GM12878 (cell line): ENCODE measurements at regions not wholly inside any gene's neighbourhood (a gene's known extent, or its start where the extent isn't known, plus 50 kb on each side); places are given as distances from the start of the nearest gene placed in this dataset.

ENCODE experiments used
- ATAC-seq: fragments of 200-7000 bp; cut with Tn5 transposase; 3 replicates; pipeline ENCODE4 v1.9.1; 2020; ENCODE audit warnings: mild to moderate bottlenecking, moderate library complexity
- BruUV-seq: library from RNA; stranded (reverse); fragments of 400-500 nt; replicated peaks from 2 replicates; lab custom pipeline; 2021; lab: Mats Ljungman, UMichigan
- CTCF ChIA-PET: fragments of 300-600 bp; sonication (Branson Sonifier 250); formaldehyde crosslinking; extraction: SDS; loops from one replicate; lab custom pipeline; 2021; ENCODE audit warnings: inconsistent platforms; lab: Yijun Ruan, JAX
- POLR2A ChIA-PET: fragments of 350-600 bp; formaldehyde crosslinking; extraction: SDS; loops from one replicate; lab custom pipeline; 2021; ENCODE audit warnings: inconsistent platforms; lab: Charles Lee
- RAD21 ChIA-PET: fragments of 300-600 bp; sonication (Branson Sonifier 250); formaldehyde crosslinking; loops from one replicate; lab custom pipeline; 2023; ENCODE audit warnings: antibody characterized with exemption; ENCODE audit not compliant: unreplicated experiment; lab: Charles Lee
- SMC1A ChIA-PET: fragments of 300-600 bp; sonication (Branson Sonifier 250); formaldehyde crosslinking; loops from one replicate; lab custom pipeline; 2023; ENCODE audit not compliant: unreplicated experiment, uncharacterized antibody; lab: Charles Lee
- DNase-seq: peaks from one replicate; pipeline ENCODE4 v3.0.0-alpha.2; 2011; ENCODE audit warnings: low read depth, low spot score
- FAIRE-seq: peaks from 3 replicates; lab custom pipeline; 2011; peaks lifted over from hg19 to GRCh38; lab: Jason Lieb, UNC
- H2AFZ ChIP-seq: 2 replicates; pipeline ENCODE4 v1.6.0; 2011; ENCODE audit warnings: low read depth, low read length, control low read depth; ENCODE audit not compliant: control insufficient read depth
- H3K27ac ChIP-seq: 2 replicates; pipeline ENCODE4 v1.5.1; 2011; ENCODE audit warnings: control low read depth; ENCODE audit not compliant: control insufficient read depth, insufficient read depth
- H3K27me3 ChIP-seq, 2 experiments: replicated peaks in 1 of 2; 2 replicates each; pipeline versions ENCODE4 v1.6.0 to v1.6.1; 2011; ENCODE audit warnings: low read length in 1 of 2; ENCODE audit not compliant: control insufficient read depth in 2 of 2, insufficient read depth in 2 of 2
- H3K36me3 ChIP-seq, 2 experiments: 2 replicates each; pipeline ENCODE4 v1.5.1; 2011; ENCODE audit warnings: low read length in 1 of 2; ENCODE audit not compliant: control insufficient read depth in 2 of 2, insufficient read depth in 2 of 2
- H3K4me1 ChIP-seq: 2 replicates; pipeline ENCODE4 v1.6.1; 2011; ENCODE audit warnings: mild to moderate bottlenecking, low read length, moderate library complexity, mixed read lengths; ENCODE audit not compliant: control insufficient read depth, insufficient read depth
- H3K4me2 ChIP-seq: 2 replicates; pipeline ENCODE4 v1.6.0; 2011; ENCODE audit warnings: control low read depth; ENCODE audit not compliant: control insufficient read depth, insufficient read depth
- H3K4me3 ChIP-seq: fragments of 200-600 bp; sonication (generic); 2 replicates; pipeline ENCODE4 v1.5.1; 2016
- H3K79me2 ChIP-seq: 2 replicates; pipeline ENCODE4 v1.6.0; 2011; ENCODE audit warnings: low read length; ENCODE audit not compliant: control insufficient read depth, insufficient read depth
- H3K9ac ChIP-seq: 2 replicates; pipeline ENCODE4 v1.8.0; 2011; ENCODE audit warnings: low read length, control low read depth, mixed read lengths; ENCODE audit not compliant: control insufficient read depth, insufficient read depth
- H3K9me3 ChIP-seq: replicated peaks from 3 replicates; pipeline ENCODE4 v1.5.1; 2011; ENCODE audit warnings: mild to moderate bottlenecking, low read length; ENCODE audit not compliant: control insufficient read depth, insufficient read depth
- H4K20me1 ChIP-seq: 2 replicates; pipeline ENCODE4 v1.6.0; 2011; ENCODE audit not compliant: control insufficient read depth, insufficient read depth
- CBFB ChIP-seq: IDR thresholded peaks from 2 replicates; pipeline ENCODE4 v1.6.1; 2016; ENCODE audit warnings: antibody characterized with exemption, low read depth
- CBX5 ChIP-seq: sonication (generic); IDR thresholded peaks from 2 replicates; pipeline ENCODE4 v1.6.1; 2016; ENCODE audit warnings: low read depth, moderate library complexity, mild to moderate bottlenecking, inconsistent platforms
- CHD4 ChIP-seq: fragments of 200-600 bp; sonication (generic); IDR thresholded peaks from 2 replicates; pipeline ENCODE4 v1.6.1; 2016; ENCODE audit warnings: mild to moderate bottlenecking
- EZH2 ChIP-seq: IDR thresholded peaks from 2 replicates; pipeline ENCODE4 v1.6.1; 2012; ENCODE audit warnings: low read depth, mild to moderate bottlenecking, control low read depth, inconsistent platforms, low read length, borderline replicate concordance; ENCODE audit not compliant: control insufficient read depth
- HCFC1 ChIP-seq: fragments of 150-350 bp; IDR thresholded peaks from 2 replicates; pipeline ENCODE4 v1.6.1; 2014; ENCODE audit warnings: low read length
- MYC ChIP-seq: IDR thresholded peaks from 2 replicates; pipeline ENCODE4 v1.6.1; 2011; ENCODE audit warnings: mild to moderate bottlenecking, low read length, moderate library complexity, inconsistent platforms; ENCODE audit not compliant: insufficient read depth, insufficient replicate concordance, insufficient read length, severe bottlenecking
- NR2C1 ChIP-seq: fragments of 450-650 bp; IDR thresholded peaks from 2 replicates; pipeline ENCODE4 v1.6.1; 2017; ENCODE audit warnings: antibody characterized with exemption, mild to moderate bottlenecking, moderate library complexity
- PML ChIP-seq: IDR thresholded peaks from 2 replicates; pipeline ENCODE4 v1.6.1; 2012; ENCODE audit warnings: low read length, inconsistent platforms
- RBBP5 ChIP-seq: fragments of 200-600 bp; sonication (generic); conservative IDR thresholded peaks from 2 replicates; pipeline ENCODE4 v1.6.1; 2016
- SRF ChIP-seq, 2 experiments: IDR thresholded peaks; 2 replicates each; pipeline ENCODE4 v1.6.1; 2011; ENCODE audit warnings: low read depth in 2 of 2, low read length in 2 of 2, mild to moderate bottlenecking in 1 of 2, moderate library complexity in 1 of 2
- WGBS: methylation state at CpG from one replicate; pipeline ENCODE4 v1.1.6; 2016; ENCODE audit warnings: low lambda C conversion rate; ENCODE audit not compliant: insufficient replicate concordance, insufficient coverage; ENCODE audit errors: missing lambda C conversion rate; 5-methylcytosine and 5-hydroxymethylcytosine counted together
- in situ Hi-C: fragments of 300-500 bp; cut with MboI; formaldehyde crosslinking; loops from 9 replicates; pipeline ENCODE4 v1.14.3; 2018; ENCODE audit warnings: mixed read lengths
- intact Hi-C: fragments of 100-400 bp; cut with micrococcal nuclease; formaldehyde crosslinking; loops from one replicate; pipeline ENCODE4 v1.14.2; 2022; ENCODE audit not compliant: unreplicated experiment
- TF ChIP-seq, protein P1 (sequence below): IDR thresholded peaks from 2 replicates; pipeline ENCODE4 v1.6.1; 2012; ENCODE audit warnings: improper control_type of control experiment, low read depth, low read length; ENCODE audit not compliant: insufficient replicate concordance
- TF ChIP-seq, protein P2 (sequence below): IDR thresholded peaks from 2 replicates; pipeline ENCODE4 v1.6.1; 2012; ENCODE audit warnings: low read depth, low read length, improper control_type of control experiment
- TF ChIP-seq, protein P3 (sequence below): IDR thresholded peaks from 2 replicates; pipeline ENCODE4 v1.6.1; 2011; ENCODE audit warnings: borderline replicate concordance, low read depth, mild to moderate bottlenecking, moderate library complexity, mixed read lengths, low read length; ENCODE audit not compliant: insufficient read depth; ENCODE audit errors: extremely low read length
- TF ChIP-seq, protein P4 (sequence below), 3 experiments: IDR thresholded peaks in 2 of 3; conservative IDR thresholded peaks in 1 of 3; 2 replicates each; pipeline ENCODE4 v1.5.1; 2011; ENCODE audit warnings: low read depth in 3 of 3, low read length in 3 of 3, mild to moderate bottlenecking in 3 of 3, control low read depth in 2 of 3, moderate library complexity in 2 of 3, inconsistent platforms in 1 of 3, mixed read lengths in 1 of 3; ENCODE audit not compliant: control insufficient read depth in 2 of 3, insufficient read depth in 1 of 3; ENCODE audit errors: extremely low read depth in 1 of 3

DNA sequence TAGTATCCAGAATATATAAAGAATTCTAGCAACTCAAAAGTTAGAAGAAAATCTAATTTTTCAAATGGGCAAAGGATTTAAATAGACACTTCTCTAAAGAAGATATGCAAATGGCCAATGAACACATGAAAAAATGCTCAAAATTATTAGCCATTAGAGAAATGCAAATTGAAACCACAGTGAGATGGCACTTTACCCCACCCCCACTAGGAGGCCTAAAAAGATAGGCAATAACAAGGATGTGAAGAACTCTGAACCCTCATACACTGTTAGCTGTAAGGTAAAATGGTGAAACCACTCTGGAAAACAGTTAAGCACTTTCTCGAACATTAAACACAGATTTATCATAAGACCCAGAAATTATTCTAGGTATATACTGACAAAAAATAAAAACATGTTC lies 71.4 kb upstream of the IRX6 start:
- ChIA-PET CTCF (interaction anchor here (0.7 to 1.1 kb wide), 2 partner anchors 9 to 561 kb away, joined by 4 read pairs; no protein-coding TSS in a partner anchor), POLR2A (no interaction called here), SMC1A (no interaction called here), RAD21 (no interaction called here)
- Histone ChIP-seq H3K4me3 (no peak overlapping the region), H3K27me3 (no peaks in the 10 kb centered on the region), H3K4me1 (no peaks in the 10 kb centered on the region), H2AFZ (no peak overlapping the region), H4K20me1 (no peaks in the 10 kb centered on the region), H3K27ac (no peak overlapping the region), H3K79me2 (no peaks in the 10 kb centered on the region), H3K4me2 (no peak overlapping the region), H3K36me3 (no peaks in the 10 kb centered on the region), H3K9me3 (no peaks in the 10 kb centered on the region), H3K9ac (no peak overlapping the region)
- no TSS peak for BruUV-seq
- 0% methylated on average over 1 of the region's 1 CpG for WGBS
- ATAC-seq (no peak), FAIRE-seq (no peak), DNase-seq (no peak)
- in situ Hi-C loops (loop anchor here (25.0 kb wide), 1 partner anchor 1690 kb away; no protein-coding TSS in a partner anchor), intact Hi-C loops (no loop called here)
- TF ChIP-seq HCFC1 = no peak
- TF ChIP-seq PML = no peak
- no peak for TF ChIP-seq RBBP5
- TF ChIP-seq, protein P1, sequence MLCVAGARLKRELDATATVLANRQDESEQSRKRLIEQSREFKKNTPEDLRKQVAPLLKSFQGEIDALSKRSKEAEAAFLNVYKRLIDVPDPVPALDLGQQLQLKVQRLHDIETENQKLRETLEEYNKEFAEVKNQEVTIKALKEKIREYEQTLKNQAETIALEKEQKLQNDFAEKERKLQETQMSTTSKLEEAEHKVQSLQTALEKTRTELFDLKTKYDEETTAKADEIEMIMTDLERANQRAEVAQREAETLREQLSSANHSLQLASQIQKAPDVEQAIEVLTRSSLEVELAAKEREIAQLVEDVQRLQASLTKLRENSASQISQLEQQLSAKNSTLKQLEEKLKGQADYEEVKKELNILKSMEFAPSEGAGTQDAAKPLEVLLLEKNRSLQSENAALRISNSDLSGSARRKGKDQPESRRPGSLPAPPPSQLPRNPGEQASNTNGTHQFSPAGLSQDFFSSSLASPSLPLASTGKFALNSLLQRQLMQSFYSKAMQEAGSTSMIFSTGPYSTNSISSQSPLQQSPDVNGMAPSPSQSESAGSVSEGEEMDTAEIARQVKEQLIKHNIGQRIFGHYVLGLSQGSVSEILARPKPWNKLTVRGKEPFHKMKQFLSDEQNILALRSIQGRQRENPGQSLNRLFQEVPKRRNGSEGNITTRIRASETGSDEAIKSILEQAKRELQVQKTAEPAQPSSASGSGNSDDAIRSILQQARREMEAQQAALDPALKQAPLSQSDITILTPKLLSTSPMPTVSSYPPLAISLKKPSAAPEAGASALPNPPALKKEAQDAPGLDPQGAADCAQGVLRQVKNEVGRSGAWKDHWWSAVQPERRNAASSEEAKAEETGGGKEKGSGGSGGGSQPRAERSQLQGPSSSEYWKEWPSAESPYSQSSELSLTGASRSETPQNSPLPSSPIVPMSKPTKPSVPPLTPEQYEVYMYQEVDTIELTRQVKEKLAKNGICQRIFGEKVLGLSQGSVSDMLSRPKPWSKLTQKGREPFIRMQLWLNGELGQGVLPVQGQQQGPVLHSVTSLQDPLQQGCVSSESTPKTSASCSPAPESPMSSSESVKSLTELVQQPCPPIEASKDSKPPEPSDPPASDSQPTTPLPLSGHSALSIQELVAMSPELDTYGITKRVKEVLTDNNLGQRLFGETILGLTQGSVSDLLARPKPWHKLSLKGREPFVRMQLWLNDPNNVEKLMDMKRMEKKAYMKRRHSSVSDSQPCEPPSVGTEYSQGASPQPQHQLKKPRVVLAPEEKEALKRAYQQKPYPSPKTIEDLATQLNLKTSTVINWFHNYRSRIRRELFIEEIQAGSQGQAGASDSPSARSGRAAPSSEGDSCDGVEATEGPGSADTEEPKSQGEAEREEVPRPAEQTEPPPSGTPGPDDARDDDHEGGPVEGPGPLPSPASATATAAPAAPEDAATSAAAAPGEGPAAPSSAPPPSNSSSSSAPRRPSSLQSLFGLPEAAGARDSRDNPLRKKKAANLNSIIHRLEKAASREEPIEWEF = no peak
- no peak for TF ChIP-seq CBFB
- no peak for TF ChIP-seq EZH2
- TF ChIP-seq MYC = no peak
- TF ChIP-seq SRF (IDR thresholded peaks at IDR 0.05; ENCODE audit: low read depth in 2 of 2, low read length in 2 of 2) = no peak
- TF ChIP-seq CBX5 = no peak
- TF ChIP-seq, protein P2, sequence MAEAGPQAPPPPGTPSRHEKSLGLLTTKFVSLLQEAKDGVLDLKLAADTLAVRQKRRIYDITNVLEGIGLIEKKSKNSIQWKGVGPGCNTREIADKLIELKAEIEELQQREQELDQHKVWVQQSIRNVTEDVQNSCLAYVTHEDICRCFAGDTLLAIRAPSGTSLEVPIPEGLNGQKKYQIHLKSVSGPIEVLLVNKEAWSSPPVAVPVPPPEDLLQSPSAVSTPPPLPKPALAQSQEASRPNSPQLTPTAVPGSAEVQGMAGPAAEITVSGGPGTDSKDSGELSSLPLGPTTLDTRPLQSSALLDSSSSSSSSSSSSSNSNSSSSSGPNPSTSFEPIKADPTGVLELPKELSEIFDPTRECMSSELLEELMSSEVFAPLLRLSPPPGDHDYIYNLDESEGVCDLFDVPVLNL = no peak
- TF ChIP-seq, protein P3, sequence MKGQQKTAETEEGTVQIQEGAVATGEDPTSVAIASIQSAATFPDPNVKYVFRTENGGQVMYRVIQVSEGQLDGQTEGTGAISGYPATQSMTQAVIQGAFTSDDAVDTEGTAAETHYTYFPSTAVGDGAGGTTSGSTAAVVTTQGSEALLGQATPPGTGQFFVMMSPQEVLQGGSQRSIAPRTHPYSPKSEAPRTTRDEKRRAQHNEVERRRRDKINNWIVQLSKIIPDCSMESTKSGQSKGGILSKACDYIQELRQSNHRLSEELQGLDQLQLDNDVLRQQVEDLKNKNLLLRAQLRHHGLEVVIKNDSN = no peak
- TF ChIP-seq, protein P4, sequence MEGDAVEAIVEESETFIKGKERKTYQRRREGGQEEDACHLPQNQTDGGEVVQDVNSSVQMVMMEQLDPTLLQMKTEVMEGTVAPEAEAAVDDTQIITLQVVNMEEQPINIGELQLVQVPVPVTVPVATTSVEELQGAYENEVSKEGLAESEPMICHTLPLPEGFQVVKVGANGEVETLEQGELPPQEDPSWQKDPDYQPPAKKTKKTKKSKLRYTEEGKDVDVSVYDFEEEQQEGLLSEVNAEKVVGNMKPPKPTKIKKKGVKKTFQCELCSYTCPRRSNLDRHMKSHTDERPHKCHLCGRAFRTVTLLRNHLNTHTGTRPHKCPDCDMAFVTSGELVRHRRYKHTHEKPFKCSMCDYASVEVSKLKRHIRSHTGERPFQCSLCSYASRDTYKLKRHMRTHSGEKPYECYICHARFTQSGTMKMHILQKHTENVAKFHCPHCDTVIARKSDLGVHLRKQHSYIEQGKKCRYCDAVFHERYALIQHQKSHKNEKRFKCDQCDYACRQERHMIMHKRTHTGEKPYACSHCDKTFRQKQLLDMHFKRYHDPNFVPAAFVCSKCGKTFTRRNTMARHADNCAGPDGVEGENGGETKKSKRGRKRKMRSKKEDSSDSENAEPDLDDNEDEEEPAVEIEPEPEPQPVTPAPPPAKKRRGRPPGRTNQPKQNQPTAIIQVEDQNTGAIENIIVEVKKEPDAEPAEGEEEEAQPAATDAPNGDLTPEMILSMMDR (IDR thresholded peaks at IDR 0.05 in 2 of 3, conservative IDR thresholded peaks at IDR 0.05 in 1 of 3; ENCODE audit: control insufficient read depth in 2 of 3, extremely low read depth in 1 of 3, insufficient read depth in 1 of 3, low read depth in 3 of 3, low read length in 3 of 3) = no peak
- TF ChIP-seq NR2C1 = no peak
- TF ChIP-seq CHD4 = no peak
